Glutamatergic neuron (in vitro differentiated cells): ENCODE measurements at regions not wholly inside any gene's neighbourhood (a gene's known extent, or its start where the extent isn't known, plus 50 kb on each side); places are given as distances from the start of the nearest gene placed in this dataset.

Source experiments
- DNase-seq: peaks from one replicate; pipeline ENCODE4 v3.0.0; 2022
- H3K27ac Mint-ChIP-seq: one replicate; pipeline ENCODE4 v1.8.0; 2020; ENCODE audit warnings: mild to moderate bottlenecking, mixed read lengths, inconsistent platforms; ENCODE audit not compliant: unreplicated experiment
- H3K27me3 Mint-ChIP-seq: one replicate; pipeline ENCODE4 v1.8.0; 2020; ENCODE audit warnings: mild to moderate bottlenecking, moderate library complexity, mixed read lengths, inconsistent platforms; ENCODE audit not compliant: unreplicated experiment
- H3K36me3 Mint-ChIP-seq: one replicate; pipeline ENCODE4 v1.8.0; 2020; ENCODE audit warnings: mild to moderate bottlenecking, mixed read lengths, inconsistent platforms; ENCODE audit not compliant: unreplicated experiment
- H3K4me1 Mint-ChIP-seq: one replicate; pipeline ENCODE4 v1.8.0; 2020; ENCODE audit warnings: mild to moderate bottlenecking, low read depth, mixed read lengths, inconsistent platforms; ENCODE audit not compliant: unreplicated experiment
- H3K4me3 Mint-ChIP-seq: one replicate; pipeline ENCODE4 v1.8.0; 2020; ENCODE audit warnings: mild to moderate bottlenecking, mixed read lengths, inconsistent platforms; ENCODE audit not compliant: unreplicated experiment
- H3K9me3 Mint-ChIP-seq: one replicate; pipeline ENCODE4 v1.8.0; 2020; ENCODE audit warnings: mild to moderate bottlenecking, moderate library complexity, mixed read lengths, inconsistent platforms; ENCODE audit not compliant: unreplicated experiment
- TF ChIP-seq, protein P1 (sequence below): fragments of 200-600 bp; sonication (generic); IDR thresholded peaks from one replicate; pipeline ENCODE4 v1.5.0; 2021; ENCODE audit not compliant: partially characterized antibody, unreplicated experiment

GRCh38 chr6:137701942-137702341 lies 165.1 kb upstream of the TNFAIP3 start:
- no peak overlapping the region for H3K4me3 Mint-ChIP-seq

GRCh38 chr6:137702791-137703424 lies 164.2 kb upstream of the TNFAIP3 start:
- TF ChIP-seq, protein P1, sequence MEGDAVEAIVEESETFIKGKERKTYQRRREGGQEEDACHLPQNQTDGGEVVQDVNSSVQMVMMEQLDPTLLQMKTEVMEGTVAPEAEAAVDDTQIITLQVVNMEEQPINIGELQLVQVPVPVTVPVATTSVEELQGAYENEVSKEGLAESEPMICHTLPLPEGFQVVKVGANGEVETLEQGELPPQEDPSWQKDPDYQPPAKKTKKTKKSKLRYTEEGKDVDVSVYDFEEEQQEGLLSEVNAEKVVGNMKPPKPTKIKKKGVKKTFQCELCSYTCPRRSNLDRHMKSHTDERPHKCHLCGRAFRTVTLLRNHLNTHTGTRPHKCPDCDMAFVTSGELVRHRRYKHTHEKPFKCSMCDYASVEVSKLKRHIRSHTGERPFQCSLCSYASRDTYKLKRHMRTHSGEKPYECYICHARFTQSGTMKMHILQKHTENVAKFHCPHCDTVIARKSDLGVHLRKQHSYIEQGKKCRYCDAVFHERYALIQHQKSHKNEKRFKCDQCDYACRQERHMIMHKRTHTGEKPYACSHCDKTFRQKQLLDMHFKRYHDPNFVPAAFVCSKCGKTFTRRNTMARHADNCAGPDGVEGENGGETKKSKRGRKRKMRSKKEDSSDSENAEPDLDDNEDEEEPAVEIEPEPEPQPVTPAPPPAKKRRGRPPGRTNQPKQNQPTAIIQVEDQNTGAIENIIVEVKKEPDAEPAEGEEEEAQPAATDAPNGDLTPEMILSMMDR = no peak
- Mint-ChIP-seq H3K4me3 (no peak overlapping the region), H3K27ac (no peak overlapping the region), H3K36me3 (no peaks in the 10 kb centered on the region), H3K9me3 (no peaks in the 10 kb centered on the region), H3K27me3 (peaks cover 5% of the 10 kb centered on the region), H3K4me1 (no peaks in the 10 kb centered on the region)
- no peak for DNase-seq

More at GRCh38 chr6:137701942-137702341, 165.1 kb upstream of the TNFAIP3 start:
- no peaks in the 10 kb centered on the region for H3K9me3 Mint-ChIP-seq
- peaks cover 5% of the 10 kb centered on the region for H3K27me3 Mint-ChIP-seq
- DNase-seq = no peak
- no peak overlapping the region for H3K27ac Mint-ChIP-seq
- H3K4me1 Mint-ChIP-seq = no peaks in the 10 kb centered on the region
- H3K36me3 Mint-ChIP-seq = no peaks in the 10 kb centered on the region
- TF ChIP-seq, protein P1 = no peak

DNA sequence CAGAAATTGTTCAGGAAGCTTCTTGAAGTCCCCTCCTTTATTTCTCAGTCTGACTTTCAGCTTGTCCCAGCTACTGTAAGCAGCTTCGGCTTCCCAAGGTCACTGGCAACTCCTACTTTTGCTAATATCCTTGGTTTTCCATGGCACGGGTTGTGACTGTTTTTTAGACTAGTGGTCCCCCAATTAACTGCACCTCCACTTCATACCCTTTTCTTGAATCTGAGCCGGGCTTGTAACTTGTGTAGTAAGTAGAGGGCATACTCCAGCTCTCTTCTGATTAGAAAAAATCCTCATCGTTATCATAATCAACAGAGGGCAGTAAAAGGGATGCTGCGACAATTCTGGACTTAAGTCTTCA lies 162.3 kb upstream of the TNFAIP3 start:
- no peaks in the 10 kb centered on the region for H3K9me3 Mint-ChIP-seq
- H3K4me3 Mint-ChIP-seq = no peak overlapping the region
- TF ChIP-seq, protein P1 = no peak
- H3K27ac Mint-ChIP-seq = no peak overlapping the region
- H3K27me3 Mint-ChIP-seq = peaks cover 5% of the 10 kb centered on the region
- no peaks in the 10 kb centered on the region for H3K36me3 Mint-ChIP-seq
- no peaks in the 10 kb centered on the region for H3K4me1 Mint-ChIP-seq
- DNase-seq = no peak

DNA sequence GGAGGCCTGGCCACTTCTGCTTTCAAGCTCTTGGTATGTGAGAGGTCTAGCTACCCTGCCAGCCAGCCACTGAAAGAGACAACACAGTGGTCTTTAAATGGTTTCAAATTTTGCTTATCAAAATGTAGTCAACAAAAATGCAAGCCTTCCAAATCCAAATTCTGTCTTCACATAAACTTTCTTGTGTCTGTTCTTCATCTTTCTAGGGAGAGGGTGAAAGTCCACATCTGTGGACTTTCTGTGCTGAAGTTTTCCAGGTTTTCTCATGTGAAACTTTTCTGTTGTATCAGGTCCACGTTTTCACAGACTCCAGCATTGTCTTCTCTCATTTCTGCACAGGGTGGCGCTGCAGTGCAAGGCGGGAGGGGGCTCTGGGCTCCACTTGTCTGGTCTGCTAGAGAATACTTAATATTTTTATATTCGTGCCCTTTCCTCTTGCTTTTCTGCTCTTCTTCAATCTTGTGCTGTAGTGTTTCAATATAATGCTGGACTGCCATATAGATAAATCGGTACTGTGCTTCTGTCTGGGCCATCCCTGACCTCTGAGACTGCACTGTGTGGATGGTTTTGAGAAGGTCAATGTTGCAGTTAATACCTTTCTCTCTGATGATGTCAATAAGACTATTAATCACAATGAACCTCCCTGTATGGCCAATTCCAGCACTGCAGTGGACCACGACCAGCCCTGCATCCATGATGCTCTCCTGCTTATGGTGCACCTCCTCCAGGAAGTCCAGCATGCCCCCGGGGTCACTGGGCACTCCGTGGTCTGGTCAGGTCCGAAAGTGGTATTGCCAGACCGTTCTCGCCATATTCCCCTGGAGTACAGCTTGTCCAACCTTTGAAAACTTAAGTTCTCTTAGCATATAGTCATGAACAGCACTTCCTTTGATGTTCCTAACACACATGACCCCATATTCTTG lies 161.6 kb upstream of the TNFAIP3 start:
- no peaks in the 10 kb centered on the region for H3K36me3 Mint-ChIP-seq
- no peaks in the 10 kb centered on the region for H3K4me1 Mint-ChIP-seq
- no peak overlapping the region for H3K27ac Mint-ChIP-seq
- H3K9me3 Mint-ChIP-seq = no peaks in the 10 kb centered on the region
- H3K4me3 Mint-ChIP-seq = no peak overlapping the region
- peak; percentile 76 for DNase-seq
- H3K27me3 Mint-ChIP-seq = peaks cover 5% of the 10 kb centered on the region
- TF ChIP-seq, protein P1 = peak; percentile 67
